ENCODE measurements at regions not wholly inside any gene's neighbourhood (a gene's known extent, or its start where the extent isn't known, plus 50 kb on each side); places are given as distances from the start of the nearest gene placed in this dataset.

- DNase-seq, result no peak
- ATAC-seq, result peak; percentile 65
- peaks cover 13% of the 10 kb centered on the region for H3K36me3 Mint-ChIP-seq (ENCODE audit: low read depth)
- no peak overlapping the region for H3K27ac Mint-ChIP-seq
- H3K9me3 Mint-ChIP-seq (ENCODE audit: low read depth), result peaks cover 10% of the 10 kb centered on the region
- ChIA-PET CTCF (no interaction called here), POLR2A (no interaction called here)
- H3K27me3 Mint-ChIP-seq, result no peaks in the 10 kb centered on the region
- H3K4me1 Mint-ChIP-seq, result peaks cover 20% of the 10 kb centered on the region
- H3K4me3 Mint-ChIP-seq, result no peak overlapping the region
- intact Hi-C loops (cut with DNase I, micrococcal nuclease), result no loop called here
Observed at GRCh38 chr6:131412960-131413830, 159.8 kb upstream of the ARG1 start.

GRCh38 chr6:131413831-131414191 is 159.2 kb upstream of the ARG1 start:
- peak; percentile 19 for ATAC-seq
- H3K4me3 Mint-ChIP-seq, result no peak overlapping the region
- DNase-seq, result no peak
- no peaks in the 10 kb centered on the region for H3K27me3 Mint-ChIP-seq
- ChIA-PET CTCF (no interaction called here), POLR2A (no interaction called here)
- no peak overlapping the region for H3K27ac Mint-ChIP-seq
- peaks cover 20% of the 10 kb centered on the region for H3K4me1 Mint-ChIP-seq
- peaks cover 13% of the 10 kb centered on the region for H3K36me3 Mint-ChIP-seq (ENCODE audit: low read depth)
- intact Hi-C loops (cut with DNase I, micrococcal nuclease), result no loop called here
- H3K9me3 Mint-ChIP-seq (ENCODE audit: low read depth), result peaks cover 10% of the 10 kb centered on the region

- no peak for ATAC-seq
Observed at GRCh38 chr6:131414956-131415355, 158.1 kb upstream of the ARG1 start.

GRCh38 chr6:131418441-131418840 is 154.6 kb upstream of the ARG1 start:
- DNase-seq, result no peak
- no peak for ATAC-seq
- Mint-ChIP-seq H3K36me3 (ENCODE audit: low read depth) (peaks cover 5% of the 10 kb centered on the region), H3K27ac (no peak overlapping the region), H3K4me3 (no peak overlapping the region), H3K27me3 (no peaks in the 10 kb centered on the region), H3K9me3 (ENCODE audit: low read depth) (no peaks in the 10 kb centered on the region), H3K4me1 (peaks cover 29% of the 10 kb centered on the region)
- ChIA-PET CTCF (no interaction called here), POLR2A (no interaction called here)
- intact Hi-C loops (cut with DNase I, micrococcal nuclease), result no loop called here

More at GRCh38 chr6:131414956-131415355, 158.1 kb upstream of the ARG1 start:
- Mint-ChIP-seq H3K9me3 (ENCODE audit: low read depth) (peaks cover 10% of the 10 kb centered on the region), H3K4me1 (peaks cover 29% of the 10 kb centered on the region), H3K4me3 (no peak overlapping the region), H3K36me3 (ENCODE audit: low read depth) (peaks cover 13% of the 10 kb centered on the region), H3K27me3 (no peaks in the 10 kb centered on the region), H3K27ac (no peak overlapping the region)
- intact Hi-C loops (cut with DNase I, micrococcal nuclease), result no loop called here
- DNase-seq, result peak; percentile 47
- CTCF ChIA-PET, result no interaction called here
- POLR2A ChIA-PET, result no interaction called here

- Mint-ChIP-seq H3K4me3 (no peak overlapping the region), H3K27me3 (no peaks in the 10 kb centered on the region), H3K36me3 (ENCODE audit: low read depth) (peaks cover 5% of the 10 kb centered on the region), H3K9me3 (ENCODE audit: low read depth) (no peaks in the 10 kb centered on the region), H3K4me1 (peaks cover 26% of the 10 kb centered on the region), H3K27ac (peak overlapping the region; percentile 74)
- ATAC-seq (peak; percentile 60), DNase-seq (no peak)
- CTCF ChIA-PET, result interaction anchor here (0.7 to 1.0 kb wide), 2 partner anchors 21 kb away, joined by 3 read pairs; no protein-coding TSS in a partner anchor
- intact Hi-C loops (cut with DNase I, micrococcal nuclease), result no loop called here
- POLR2A ChIA-PET, result interaction anchor here (0.6 kb wide), 1 partner anchor 402 kb away, joined by 3 read pairs; no protein-coding TSS in a partner anchor
Observed at GRCh38 chr6:131419702-131420101, 153.3 kb upstream of the ARG1 start.

GRCh38 chr6:131424016-131424415 is 149.0 kb upstream of the ARG1 start:
- DNase-seq (no peak), ATAC-seq (no peak)
- H3K36me3 Mint-ChIP-seq (ENCODE audit: low read depth), result peaks cover 5% of the 10 kb centered on the region
- no peaks in the 10 kb centered on the region for H3K27me3 Mint-ChIP-seq
- peaks cover 2% of the 10 kb centered on the region for H3K9me3 Mint-ChIP-seq (ENCODE audit: low read depth)
- H3K4me3 Mint-ChIP-seq, result no peak overlapping the region
- ChIA-PET CTCF (no interaction called here), POLR2A (no interaction called here)
- intact Hi-C loops (cut with DNase I, micrococcal nuclease), result no loop called here
- H3K27ac Mint-ChIP-seq, result no peak overlapping the region
- peaks cover 27% of the 10 kb centered on the region for H3K4me1 Mint-ChIP-seq

- peaks cover 5% of the 10 kb centered on the region for H3K36me3 Mint-ChIP-seq (ENCODE audit: low read depth)
- H3K27ac Mint-ChIP-seq, result no peak overlapping the region
- no peak overlapping the region for H3K4me3 Mint-ChIP-seq
- no peaks in the 10 kb centered on the region for H3K27me3 Mint-ChIP-seq
- intact Hi-C loops (cut with DNase I, micrococcal nuclease), result no loop called here
- DNase-seq, result no peak
- peaks cover 23% of the 10 kb centered on the region for H3K4me1 Mint-ChIP-seq
- no peak for ATAC-seq
- ChIA-PET POLR2A (no interaction called here), CTCF (no interaction called here)
- H3K9me3 Mint-ChIP-seq (ENCODE audit: low read depth), result peaks cover 2% of the 10 kb centered on the region
Observed at GRCh38 chr6:131424475-131424874, 148.6 kb upstream of the ARG1 start.

- Mint-ChIP-seq H3K4me1 (peaks cover 14% of the 10 kb centered on the region), H3K27ac (no peak overlapping the region), H3K36me3 (ENCODE audit: low read depth) (peaks cover 2% of the 10 kb centered on the region), H3K4me3 (no peak overlapping the region), H3K9me3 (ENCODE audit: low read depth) (peaks cover 2% of the 10 kb centered on the region), H3K27me3 (no peaks in the 10 kb centered on the region)
- DNase-seq, result no peak
- no peak for ATAC-seq
- intact Hi-C loops (cut with DNase I, micrococcal nuclease), result no loop called here
- ChIA-PET CTCF (interaction anchor here (0.9 to 1.2 kb wide), 2 partner anchors 17 to 28 kb away, joined by 3 read pairs; no protein-coding TSS in a partner anchor), POLR2A (no interaction called here)
Observed at GRCh38 chr6:131427434-131428058, 145.5 kb upstream of the ARG1 start.

- Mint-ChIP-seq H3K36me3 (ENCODE audit: low read depth) (peaks cover 14% of the 10 kb centered on the region), H3K9me3 (ENCODE audit: low read depth) (peaks cover 9% of the 10 kb centered on the region), H3K27me3 (no peaks in the 10 kb centered on the region), H3K27ac (no peak overlapping the region), H3K4me1 (peaks cover 14% of the 10 kb centered on the region), H3K4me3 (no peak overlapping the region)
- intact Hi-C loops (cut with DNase I, micrococcal nuclease), result no loop called here
- DNase-seq, result no peak
- CTCF ChIA-PET, result interaction anchor here (0.9 kb wide), 1 partner anchor 11 kb away, joined by 3 read pairs; no protein-coding TSS in a partner anchor
- ATAC-seq, result no peak
- POLR2A ChIA-PET, result no interaction called here
Observed at GRCh38 chr6:131430531-131430930, 142.5 kb upstream of the ARG1 start.

- Mint-ChIP-seq H3K36me3 (ENCODE audit: low read depth) (peaks cover 22% of the 10 kb centered on the region), H3K4me3 (no peak overlapping the region), H3K4me1 (peaks cover 16% of the 10 kb centered on the region), H3K9me3 (ENCODE audit: low read depth) (peaks cover 13% of the 10 kb centered on the region), H3K27me3 (no peaks in the 10 kb centered on the region), H3K27ac (no peak overlapping the region)
- intact Hi-C loops (cut with DNase I, micrococcal nuclease), result no loop called here
- ATAC-seq (no peak), DNase-seq (no peak)
- POLR2A ChIA-PET, result no interaction called here
- CTCF ChIA-PET, result interaction anchor here (0.9 kb wide), 1 partner anchor 101 kb away, joined by 3 read pairs; no protein-coding TSS in a partner anchor
Observed at GRCh38 chr6:131431718-131432117, 141.3 kb upstream of the ARG1 start.

GRCh38 chr6:131433927-131434326 is 139.1 kb upstream of the ARG1 start:
- H3K4me1 Mint-ChIP-seq, result peaks cover 21% of the 10 kb centered on the region
- CTCF ChIA-PET, result no interaction called here

GRCh38 chr6:131436358-131436757 is 136.7 kb upstream of the ARG1 start:
- H3K9me3 Mint-ChIP-seq (ENCODE audit: low read depth), result peaks cover 30% of the 10 kb centered on the region
- peaks cover 31% of the 10 kb centered on the region for H3K4me1 Mint-ChIP-seq
- ChIA-PET CTCF (no interaction called here), POLR2A (no interaction called here)
- intact Hi-C loops (cut with DNase I, micrococcal nuclease), result no loop called here
- H3K27ac Mint-ChIP-seq, result no peak overlapping the region
- H3K27me3 Mint-ChIP-seq, result no peaks in the 10 kb centered on the region
- ATAC-seq (no peak), DNase-seq (no peak)
- peaks cover 49% of the 10 kb centered on the region for H3K36me3 Mint-ChIP-seq (ENCODE audit: low read depth)
- no peak overlapping the region for H3K4me3 Mint-ChIP-seq

More at GRCh38 chr6:131433927-131434326, 139.1 kb upstream of the ARG1 start:
- no peak for DNase-seq
- Mint-ChIP-seq H3K27ac (no peak overlapping the region), H3K4me3 (no peak overlapping the region), H3K9me3 (ENCODE audit: low read depth) (peaks cover 27% of the 10 kb centered on the region), H3K36me3 (ENCODE audit: low read depth) (peaks cover 41% of the 10 kb centered on the region), H3K27me3 (no peaks in the 10 kb centered on the region)
- no peak for ATAC-seq
- intact Hi-C loops (cut with DNase I, micrococcal nuclease), result no loop called here
- POLR2A ChIA-PET, result no interaction called here
